ENCODE measurements at regions not wholly inside any gene's neighbourhood (a gene's known extent, or its start where the extent isn't known, plus 50 kb on each side); places are given as distances from the start of the nearest gene placed in this dataset.

GRCh38 chr4:111755571-111755970 is 389.7 kb upstream of the FAM241A start:
- Histone ChIP-seq H3K4me1 (ENCODE audit: control insufficient read depth, insufficient read depth, low read length) (no peaks in the 10 kb centered on the region), H4K5ac (ENCODE audit: low read depth, low read length) (no peak overlapping the region), H3K4me2 (ENCODE audit: low read depth, low read length) (no peak overlapping the region), H2BK15ac (ENCODE audit: low read depth, low read length) (no peak overlapping the region), H2AK9ac (replicated peaks; ENCODE audit: low read depth, low read length, poor library complexity) (no peak overlapping the region), H3K9me1 (ENCODE audit: insufficient read depth, low read length) (no peaks in the 10 kb centered on the region), H4K91ac (ENCODE audit: insufficient read depth, low read depth, low read length) (no peak overlapping the region), H2AFZ (replicated peaks; ENCODE audit: low read length, poor library complexity) (no peak overlapping the region), H3K79me1 (ENCODE audit: low read depth in 1 of 2, low read length in 2 of 2) (no peaks in the 10 kb centered on the region), H3K9ac (ENCODE audit: low read depth, low read length) (no peak overlapping the region), H3K27ac (ENCODE audit: insufficient read depth, low read length) (no peak overlapping the region), H2AK5ac (ENCODE audit: low read depth, low read length) (no peak overlapping the region), H4K20me1 (ENCODE audit: insufficient read depth, low read length) (no peaks in the 10 kb centered on the region), H3K4me3 (ENCODE audit: insufficient read depth, low read depth, low read length) (no peak overlapping the region), H3K23ac (ENCODE audit: low read depth, low read length) (no peak overlapping the region), H3K18ac (ENCODE audit: low read depth, low read length) (no peak overlapping the region), H4K8ac (ENCODE audit: low read depth in 2 of 2, low read length in 2 of 2) (no peak overlapping the region), H3K4ac (ENCODE audit: low read depth, low read length) (no peak overlapping the region), H3K14ac (replicated peaks; ENCODE audit: low read depth, low read length) (no peak overlapping the region), H2BK120ac (ENCODE audit: low read depth, low read length) (no peak overlapping the region), H2BK20ac (ENCODE audit: low read depth, low read length) (no peak overlapping the region), H3K36me3 (ENCODE audit: control insufficient read depth, insufficient read depth, low read length) (no peaks in the 10 kb centered on the region), H3K56ac (ENCODE audit: extremely low read depth, insufficient read depth, low read length) (no peak overlapping the region), H3K27me3 (ENCODE audit: control insufficient read depth, insufficient read depth, low read length) (no peaks in the 10 kb centered on the region), H2BK5ac (ENCODE audit: low read depth, low read length, poor library complexity, severe bottlenecking) (no peak overlapping the region), H3K9me3 (ENCODE audit: control insufficient read depth, insufficient read depth, low read length) (no peaks in the 10 kb centered on the region)
- no TSS peak for BruUV-seq (replicated peaks)
- no peak for TF ChIP-seq FOS (IDR thresholded peaks at IDR 0.05; ENCODE audit: low read depth, low read length)
- no peak for TF ChIP-seq USF2 (IDR thresholded peaks at IDR 0.05; ENCODE audit: low read depth, low read length)
- no peak for TF ChIP-seq CHD1 (IDR thresholded peaks at IDR 0.05; ENCODE audit: low read depth, low read length)
- no peak for TF ChIP-seq RAD21 (IDR thresholded peaks at IDR 0.05; ENCODE audit: low read length)
- TF ChIP-seq MXI1 (IDR thresholded peaks at IDR 0.05; ENCODE audit: borderline replicate concordance, low read depth, low read length) = no peak
- no peak for TF ChIP-seq BHLHE40 (IDR thresholded peaks at IDR 0.05; ENCODE audit: low read depth, low read length)
- TF ChIP-seq CTCF (conservative IDR thresholded peaks at IDR 0.05; ENCODE audit: low read depth, low read length) = no peak
- TF ChIP-seq RCOR1 (IDR thresholded peaks at IDR 0.05; ENCODE audit: insufficient replicate concordance, low read length) = no peak
- TF ChIP-seq MAFK (IDR thresholded peaks at IDR 0.05; ENCODE audit: low read depth, low read length) = no peak
- no peak for TF ChIP-seq POLR2A (IDR thresholded peaks at IDR 0.05; ENCODE audit: low read depth, low read length)
- no peak for TF ChIP-seq CEBPB (IDR thresholded peaks at IDR 0.05; ENCODE audit: low read depth, low read length)
- no peak for TF ChIP-seq RFX5 (IDR thresholded peaks at IDR 0.05; ENCODE audit: low read depth, low read length)
- no peak for TF ChIP-seq NFE2L2 (IDR thresholded peaks at IDR 0.05; ENCODE audit: low read depth, low read length)
- TF ChIP-seq MAZ (IDR thresholded peaks at IDR 0.05; ENCODE audit: borderline replicate concordance, low read depth, low read length) = no peak
- TF ChIP-seq SMC3 (IDR thresholded peaks at IDR 0.05; ENCODE audit: low read depth, low read length) = no peak
- TF ChIP-seq ELK1 (IDR thresholded peaks at IDR 0.05; ENCODE audit: borderline replicate concordance, low read depth, low read length) = no peak
- in situ Hi-C loops (cut with MboI; ENCODE audit: low sequenced_read_pairs) = no loop called here
- intact Hi-C loops (cut with micrococcal nuclease) = no loop called here
- dilution Hi-C loops (cut with HindIII; ENCODE audit: low sequenced_read_pairs, unreplicated experiment) = no loop called here
- no CpG with 5 or more reads among the region's 10 CpGs for WGBS, 2 experiments (ENCODE audit: extremely low coverage in 2 of 2, insufficient read length in 1 of 2)
- ChIA-PET POLR2A (ENCODE audit: unreplicated experiment) (no interaction called here), CTCF (no interaction called here)
- ATAC-seq (ENCODE audit: low read depth) (no peak), DNase-seq (no peak)

Measured in IMR-90 (cell line).